ENCODE measurements at regions not wholly inside any gene's neighbourhood (a gene's known extent, or its start where the extent isn't known, plus 50 kb on each side); places are given as distances from the start of the nearest gene placed in this dataset.

GRCh38 chr1:58971629-58972140, 187.8 kb upstream of the JUN start:
- TF ChIP-seq CTCF (IDR thresholded peaks at IDR 0.05; ENCODE audit: insufficient read depth, low read length) (no peak), GABPA (IDR thresholded peaks at IDR 0.05; ENCODE audit: low read depth) (no peak), REST (IDR thresholded peaks at IDR 0.05; ENCODE audit: insufficient replicate concordance, low read depth) (no peak), POLR2AphosphoS5 (IDR thresholded peaks at IDR 0.05; ENCODE audit: low read depth) (no peak), SPI1 (IDR thresholded peaks at IDR 0.05; ENCODE audit: borderline replicate concordance, low read depth) (no peak)

Data from HL-60 (cell line).